Suprapubic skin (tissue), 4 donors: ENCODE measurements at regions not wholly inside any gene's neighbourhood (a gene's known extent, or its start where the extent isn't known, plus 50 kb on each side); places are given as distances from the start of the nearest gene placed in this dataset.
"Not testable (repeated sequence)": the region's sequence is repeated elsewhere in the genome, so short reads cannot be mapped to it uniquely, and the experiment has no call there.

Experiments used
- EP300 ChIP-seq: sonication (generic); formaldehyde crosslinking; IDR thresholded peaks from one replicate; pipeline ENCODE4 v1.6.1; 2017; ENCODE audit warnings: antibody characterized with exemption
- POLR2A ChIP-seq, 2 donors: fragments of 450-650 bp; IDR thresholded peaks; one replicate each; pipeline ENCODE4 v1.6.1; 2017; ENCODE audit warnings: antibody characterized with exemption in 2 of 2, mild to moderate bottlenecking in 2 of 2, moderate library complexity in 2 of 2
- POLR2AphosphoS5 ChIP-seq, 3 donors: sonication (generic); formaldehyde crosslinking; IDR thresholded peaks; one replicate each; pipeline ENCODE4 v1.6.1; 2017; ENCODE audit warnings: antibody characterized with exemption in 3 of 3
- TF ChIP-seq, protein P1 (sequence below), 2 donors: fragments of 200-600 bp in 1 of 2; fragments of 450-650 bp in 1 of 2; sonication (generic) in 1 of 2; IDR thresholded peaks; one replicate each; pipeline ENCODE4 v1.5.1; 2016 to 2019; ENCODE audit warnings: antibody characterized with exemption in 2 of 2, mild to moderate bottlenecking in 1 of 2, moderate library complexity in 1 of 2

- TF ChIP-seq, protein P1, sequence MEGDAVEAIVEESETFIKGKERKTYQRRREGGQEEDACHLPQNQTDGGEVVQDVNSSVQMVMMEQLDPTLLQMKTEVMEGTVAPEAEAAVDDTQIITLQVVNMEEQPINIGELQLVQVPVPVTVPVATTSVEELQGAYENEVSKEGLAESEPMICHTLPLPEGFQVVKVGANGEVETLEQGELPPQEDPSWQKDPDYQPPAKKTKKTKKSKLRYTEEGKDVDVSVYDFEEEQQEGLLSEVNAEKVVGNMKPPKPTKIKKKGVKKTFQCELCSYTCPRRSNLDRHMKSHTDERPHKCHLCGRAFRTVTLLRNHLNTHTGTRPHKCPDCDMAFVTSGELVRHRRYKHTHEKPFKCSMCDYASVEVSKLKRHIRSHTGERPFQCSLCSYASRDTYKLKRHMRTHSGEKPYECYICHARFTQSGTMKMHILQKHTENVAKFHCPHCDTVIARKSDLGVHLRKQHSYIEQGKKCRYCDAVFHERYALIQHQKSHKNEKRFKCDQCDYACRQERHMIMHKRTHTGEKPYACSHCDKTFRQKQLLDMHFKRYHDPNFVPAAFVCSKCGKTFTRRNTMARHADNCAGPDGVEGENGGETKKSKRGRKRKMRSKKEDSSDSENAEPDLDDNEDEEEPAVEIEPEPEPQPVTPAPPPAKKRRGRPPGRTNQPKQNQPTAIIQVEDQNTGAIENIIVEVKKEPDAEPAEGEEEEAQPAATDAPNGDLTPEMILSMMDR (IDR thresholded peaks at IDR 0.05): not testable (repeated sequence)
- TF ChIP-seq EP300; POLR2A (IDR thresholded peaks at IDR 0.05); POLR2AphosphoS5 (IDR thresholded peaks at IDR 0.05): not testable (repeated sequence)
Measured at GRCh38 chr21:9743566-9743965, 777.8 kb upstream of the TPTE start.
